ENCODE measurements at regions not wholly inside any gene's neighbourhood (a gene's known extent, or its start where the extent isn't known, plus 50 kb on each side); places are given as distances from the start of the nearest gene placed in this dataset.
"Not testable (repeated sequence)": the region's sequence is repeated elsewhere in the genome, so short reads cannot be mapped to it uniquely, and the experiment has no call there.

- DNase-seq = no peak
These were observed 107.7 kb downstream of the MDH1 start for GRCh38 chr2:63696496-63696895.

GRCh38 chr2:63697160-63697559 is 108.4 kb downstream of the MDH1 start:
- DNase-seq = no peak

- DNase-seq = peak in 1 of 2 donors; percentile 50
These were observed 110.2 kb downstream of the MDH1 start for GRCh38 chr2:63698786-63699548.

- no peak for DNase-seq
These were observed 110.7 kb downstream of the MDH1 start for GRCh38 chr2:63699549-63699839.

GRCh38 chr2:63700271-63700670 is 111.5 kb downstream of the MDH1 start:
- no peak for DNase-seq

GRCh38 chr2:63701406-63701805 is 112.6 kb downstream of the MDH1 start:
- DNase-seq = no peak

GRCh38 chr2:63706084-63706483 is 117.3 kb downstream of the MDH1 start:
- DNase-seq = not testable (repeated sequence)

GRCh38 chr2:63710732-63711131 is 122.0 kb downstream of the MDH1 start:
- no peak for DNase-seq

- DNase-seq = no peak
These were observed 124.0 kb downstream of the MDH1 start for GRCh38 chr2:63712748-63713147.

GRCh38 chr2:63716146-63716545 is 125.5 kb upstream of the UGP2 start:
- DNase-seq = no peak

GRCh38 chr2:63719052-63719451 is 122.6 kb upstream of the UGP2 start:
- DNase-seq = no peak

- DNase-seq = no peak
These were observed 120.6 kb upstream of the UGP2 start for GRCh38 chr2:63721082-63721424.

- DNase-seq = not testable (repeated sequence)
These were observed 119.4 kb upstream of the UGP2 start for GRCh38 chr2:63722284-63722683.

GRCh38 chr2:63723709-63724108 is 118.0 kb upstream of the UGP2 start:
- no peak for DNase-seq

GRCh38 chr2:63725212-63725611 is 116.5 kb upstream of the UGP2 start:
- DNase-seq = not testable (repeated sequence)

- no peak for DNase-seq
These were observed 112.3 kb upstream of the UGP2 start for GRCh38 chr2:63729362-63729761.

- no peak for DNase-seq
These were observed 111.9 kb upstream of the UGP2 start for GRCh38 chr2:63729831-63730230.

- no peak for DNase-seq
These were observed 107.2 kb upstream of the UGP2 start for GRCh38 chr2:63734510-63734909.

- no peak for DNase-seq
These were observed 106.4 kb upstream of the UGP2 start for GRCh38 chr2:63735263-63735662.

- no peak for DNase-seq
These were observed 105.8 kb upstream of the UGP2 start for GRCh38 chr2:63735931-63736330.

- DNase-seq = no peak
These were observed 105.3 kb upstream of the UGP2 start for GRCh38 chr2:63736354-63736753.

- DNase-seq = no peak
These were observed 104.5 kb upstream of the UGP2 start for GRCh38 chr2:63737081-63737751.

GRCh38 chr2:63738019-63738418 is 103.7 kb upstream of the UGP2 start:
- DNase-seq = no peak

GRCh38 chr2:63739180-63739579 is 102.5 kb upstream of the UGP2 start:
- not testable (repeated sequence) for DNase-seq

- no peak for DNase-seq
These were observed 101.7 kb upstream of the UGP2 start for GRCh38 chr2:63740020-63740419.
